Adrenal gland (tissue), 9 donors: ENCODE measurements at regions not wholly inside any gene's neighbourhood (a gene's known extent, or its start where the extent isn't known, plus 50 kb on each side); places are given as distances from the start of the nearest gene placed in this dataset.

Source experiments
- DNase-seq, 7 donors: peaks; one replicate each; pipeline ENCODE4 v3.0.0-alpha.2; 2019 to 2020
- H3K27ac ChIP-seq, 5 donors: fragments of 200-600 bp; sonication (generic) in 4 of 5; 1 replicate in 3 of 5; 2 replicates in 2 of 5; pipeline versions ENCODE4 v1.5.1 to v1.8.0; 2016 to 2020; ENCODE audit warnings: mild to moderate bottlenecking in 1 of 5
- H3K27me3 ChIP-seq: fragments of 200-600 bp; 2 replicates; pipeline ENCODE4 v1.8.0; 2021
- H3K36me3 ChIP-seq, 2 donors: fragments of 200-600 bp; replicated peaks in 1 of 2; 1 replicate in 1 of 2; 2 replicates in 1 of 2; pipeline versions ENCODE4 v1.5.1 to v1.8.0; 2018 to 2022
- H3K4me1 ChIP-seq, 2 donors: fragments of 200-600 bp; replicated peaks in 1 of 2; 1 replicate in 1 of 2; 2 replicates in 1 of 2; pipeline versions ENCODE4 v1.5.1 to v1.8.0; 2018 to 2021
- H3K4me3 ChIP-seq, 4 donors: fragments of 200-600 bp; sonication (generic) in 3 of 4; one replicate each; pipeline ENCODE4 v1.5.1; 2016 to 2018
- H3K9me3 ChIP-seq, 3 donors: fragments of 200-600 bp; sonication (generic) in 1 of 3; replicated peaks in 1 of 3; 1 replicate in 2 of 3; 2 replicates in 1 of 3; pipeline versions ENCODE4 v1.5.1 to v1.8.0; 2016 to 2021
- POLR2A ChIP-seq, 2 donors: fragments of 450-650 bp; IDR thresholded peaks; one replicate each; pipeline ENCODE4 v1.6.1; 2017; ENCODE audit warnings: antibody characterized with exemption in 2 of 2, mild to moderate bottlenecking in 2 of 2, moderate library complexity in 1 of 2
- WGBS, 4 donors: extraction: QIAGEN DNeasy Blood & Tissue Kit in 2 of 4; methylation state at CpG; one replicate each; pipeline versions ENCODE4 v1.1.5 to v1.1.7; 2013 to 2017; 5-methylcytosine and 5-hydroxymethylcytosine counted together
- intact Hi-C, 2 donors: fragments of 100-400 bp; cut with DNase I; formaldehyde crosslinking; loops; one replicate each; pipeline versions ENCODE4 v1.14.1 to v1.15.0; 2022 to 2023
- TF ChIP-seq, protein P1 (sequence below), 6 experiments: fragments of 450-650 bp in 4 of 6; fragments of 200-600 bp in 2 of 6; sonication (generic) in 1 of 6; IDR thresholded peaks; 1 replicate in 5 of 6; 2 replicates in 1 of 6; pipeline versions ENCODE4 v1.5.1 to v1.8.0; 2016 to 2021; ENCODE audit warnings: antibody characterized with exemption in 6 of 6, mild to moderate bottlenecking in 2 of 6, moderate library complexity in 1 of 6
- donor health status: healthy with polysubstance abuse.
- donor health status: Bipolar disorder and iron deficiency.
- donor health status: DM: yes; HTN: yes; CAD: no.
- donor health status: DM: no; HTN: no; CAD: no.
- donor health status: DM: no; HTN: no; CAD: no.

- Histone ChIP-seq H3K27me3 (no peaks in the 10 kb centered on the region), H3K9me3 (no peaks in the 10 kb centered on the region), H3K27ac (no peak overlapping the region), H3K4me1 (no peaks in the 10 kb centered on the region), H3K4me3 (no peak overlapping the region), H3K36me3 (no peaks in the 10 kb centered on the region)
- TF ChIP-seq POLR2A (IDR thresholded peaks at IDR 0.05): no peak
- TF ChIP-seq, protein P1, sequence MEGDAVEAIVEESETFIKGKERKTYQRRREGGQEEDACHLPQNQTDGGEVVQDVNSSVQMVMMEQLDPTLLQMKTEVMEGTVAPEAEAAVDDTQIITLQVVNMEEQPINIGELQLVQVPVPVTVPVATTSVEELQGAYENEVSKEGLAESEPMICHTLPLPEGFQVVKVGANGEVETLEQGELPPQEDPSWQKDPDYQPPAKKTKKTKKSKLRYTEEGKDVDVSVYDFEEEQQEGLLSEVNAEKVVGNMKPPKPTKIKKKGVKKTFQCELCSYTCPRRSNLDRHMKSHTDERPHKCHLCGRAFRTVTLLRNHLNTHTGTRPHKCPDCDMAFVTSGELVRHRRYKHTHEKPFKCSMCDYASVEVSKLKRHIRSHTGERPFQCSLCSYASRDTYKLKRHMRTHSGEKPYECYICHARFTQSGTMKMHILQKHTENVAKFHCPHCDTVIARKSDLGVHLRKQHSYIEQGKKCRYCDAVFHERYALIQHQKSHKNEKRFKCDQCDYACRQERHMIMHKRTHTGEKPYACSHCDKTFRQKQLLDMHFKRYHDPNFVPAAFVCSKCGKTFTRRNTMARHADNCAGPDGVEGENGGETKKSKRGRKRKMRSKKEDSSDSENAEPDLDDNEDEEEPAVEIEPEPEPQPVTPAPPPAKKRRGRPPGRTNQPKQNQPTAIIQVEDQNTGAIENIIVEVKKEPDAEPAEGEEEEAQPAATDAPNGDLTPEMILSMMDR (IDR thresholded peaks at IDR 0.05): no peak
- intact Hi-C loops: no loop called here
- DNase-seq: no peak
- 73 to 88% (median 84%) methylated on average over 7 of the region's 7 CpGs for WGBS, 4 donors
Measured at GRCh38 chr18:38221476-38222100, 656.0 kb upstream of the CELF4 start.

DNA sequence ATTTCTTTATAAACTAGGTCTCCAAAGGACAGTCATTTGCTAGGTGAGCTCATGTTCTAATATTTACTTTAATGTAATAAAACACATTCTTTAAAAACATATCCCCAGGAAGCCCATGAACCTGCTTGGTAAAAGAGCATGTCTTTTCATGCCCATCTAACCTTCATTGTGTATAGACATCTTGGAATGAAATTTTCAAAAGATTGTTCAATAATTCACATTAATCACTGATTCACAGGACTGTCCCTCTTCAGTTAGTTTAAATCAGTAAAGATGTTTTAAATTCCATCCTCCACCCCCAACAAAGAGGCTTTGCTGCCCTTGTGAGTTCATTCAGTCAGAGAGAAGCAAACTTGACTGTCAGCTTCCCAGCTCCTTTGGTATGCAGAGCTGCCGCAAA, 633.4 kb upstream of the CELF4 start:
- intact Hi-C loops: no loop called here
- WGBS, 4 donors: 50 to 80% (median 68%) methylated on average over 1 of the region's 1 CpG
- Histone ChIP-seq H3K9me3 (no peaks in the 10 kb centered on the region), H3K4me1 (no peaks in the 10 kb centered on the region), H3K27ac (no peak overlapping the region), H3K36me3 (no peaks in the 10 kb centered on the region), H3K4me3 (no peak overlapping the region), H3K27me3 (no peaks in the 10 kb centered on the region)
- DNase-seq: no peak
- TF ChIP-seq POLR2A (IDR thresholded peaks at IDR 0.05): no peak
- TF ChIP-seq, protein P1 (IDR thresholded peaks at IDR 0.05): no peak

DNA sequence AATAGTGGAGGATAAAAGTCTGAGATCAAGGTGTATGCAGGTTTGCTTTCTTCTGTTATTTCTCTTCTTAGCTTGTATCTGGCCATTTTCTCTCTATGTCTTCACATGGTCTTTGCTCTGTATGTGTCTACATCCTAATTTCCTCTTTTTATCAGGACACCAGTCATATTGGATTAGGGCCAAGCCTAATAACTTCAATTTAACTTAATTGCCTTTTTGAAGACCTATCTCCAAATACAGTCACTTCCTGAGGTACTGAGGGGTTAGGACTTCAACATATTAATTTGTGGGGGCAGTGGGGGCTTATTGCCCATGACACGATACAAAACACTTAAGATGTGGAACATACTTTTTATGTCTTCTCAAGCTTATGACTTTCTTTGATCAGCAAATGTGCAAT, 632.9 kb upstream of the CELF4 start:
- Histone ChIP-seq H3K4me1 (no peaks in the 10 kb centered on the region), H3K9me3 (no peaks in the 10 kb centered on the region), H3K4me3 (no peak overlapping the region), H3K27me3 (no peaks in the 10 kb centered on the region), H3K36me3 (no peaks in the 10 kb centered on the region), H3K27ac (no peak overlapping the region)
- no peak for DNase-seq
- TF ChIP-seq, protein P1 (IDR thresholded peaks at IDR 0.05): no peak
- TF ChIP-seq POLR2A (IDR thresholded peaks at IDR 0.05): no peak
- WGBS, 4 donors: 67 to 79% (median 68%) methylated on average over 1 of the region's 1 CpG
- intact Hi-C loops: no loop called here

GRCh38 chr18:38186491-38186890, 620.9 kb upstream of the CELF4 start:
- WGBS, 4 donors: 55 to 62% (median 59%) methylated on average over 1 of the region's 1 CpG
- Histone ChIP-seq H3K36me3 (no peaks in the 10 kb centered on the region), H3K9me3 (no peaks in the 10 kb centered on the region), H3K4me3 (no peak overlapping the region), H3K27me3 (no peaks in the 10 kb centered on the region), H3K27ac (no peak overlapping the region), H3K4me1 (no peaks in the 10 kb centered on the region)
- intact Hi-C loops: no loop called here
- DNase-seq: no peak
- TF ChIP-seq, protein P1 (IDR thresholded peaks at IDR 0.05): no peak
- no peak for TF ChIP-seq POLR2A (IDR thresholded peaks at IDR 0.05)
